ENCODE measurements at regions not wholly inside any gene's neighbourhood (a gene's known extent, or its start where the extent isn't known, plus 50 kb on each side); places are given as distances from the start of the nearest gene placed in this dataset.
"Not testable (repeated sequence)": the region's sequence is repeated elsewhere in the genome, so short reads cannot be mapped to it uniquely, and the experiment has no call there.

- DNase-seq (ENCODE audit: low spot score) = no peak
Measured at GRCh38 chr16:49940464-49941224, 84.4 kb upstream of the CNEP1R1 start.

GRCh38 chr16:49944221-49944620 is 80.8 kb upstream of the CNEP1R1 start:
- DNase-seq (ENCODE audit: low spot score) = no peak

GRCh38 chr16:49947907-49948678 is 76.9 kb upstream of the CNEP1R1 start:
- no peak for DNase-seq (ENCODE audit: low spot score)

GRCh38 chr16:49951574-49952195 is 73.3 kb upstream of the CNEP1R1 start:
- no peak for DNase-seq (ENCODE audit: low spot score)

GRCh38 chr16:49952386-49952785 is 72.6 kb upstream of the CNEP1R1 start:
- DNase-seq (ENCODE audit: low spot score) = no peak

GRCh38 chr16:49953090-49953489 is 71.9 kb upstream of the CNEP1R1 start:
- DNase-seq (ENCODE audit: low spot score) = no peak

GRCh38 chr16:49955858-49956257 is 69.2 kb upstream of the CNEP1R1 start:
- no peak for DNase-seq (ENCODE audit: low spot score)

GRCh38 chr16:49956915-49957314 is 68.1 kb upstream of the CNEP1R1 start:
- DNase-seq (ENCODE audit: low spot score) = no peak

- no peak for DNase-seq (ENCODE audit: low spot score)
Measured at GRCh38 chr16:49958448-49958847, 66.6 kb upstream of the CNEP1R1 start.

- no peak for DNase-seq (ENCODE audit: low spot score)
Measured at GRCh38 chr16:49959552-49960277, 65.3 kb upstream of the CNEP1R1 start.

- DNase-seq (ENCODE audit: low spot score) = no peak
Measured at GRCh38 chr16:49961089-49961488, 63.9 kb upstream of the CNEP1R1 start.

- DNase-seq (ENCODE audit: low spot score) = not testable (repeated sequence)
Measured at GRCh38 chr16:49962566-49962965, 62.5 kb upstream of the CNEP1R1 start.

GRCh38 chr16:49964316-49964715 is 60.7 kb upstream of the CNEP1R1 start:
- no peak for DNase-seq (ENCODE audit: low spot score)

GRCh38 chr16:49964973-49965372 is 60.1 kb upstream of the CNEP1R1 start:
- DNase-seq (ENCODE audit: low spot score) = no peak

- DNase-seq (ENCODE audit: low spot score) = no peak
Measured at GRCh38 chr16:49967012-49967559, 57.9 kb upstream of the CNEP1R1 start.

- no peak for DNase-seq (ENCODE audit: low spot score)
Measured at GRCh38 chr16:49969091-49970030, 55.7 kb upstream of the CNEP1R1 start.

- DNase-seq (ENCODE audit: low spot score) = no peak
Measured at GRCh38 chr16:49970797-49971431, 54.1 kb upstream of the CNEP1R1 start.

- no peak for DNase-seq (ENCODE audit: low spot score)
Measured at GRCh38 chr16:49972280-49972679, 52.7 kb upstream of the CNEP1R1 start.

- DNase-seq (ENCODE audit: low spot score) = no peak
Measured at GRCh38 chr16:49972961-49973360, 52.1 kb upstream of the CNEP1R1 start.

All from pons (tissue), 1 donor.